GM19372 (cell line): ENCODE measurements at regions not wholly inside any gene's neighbourhood (a gene's known extent, or its start where the extent isn't known, plus 50 kb on each side); places are given as distances from the start of the nearest gene placed in this dataset.
"Not testable (repeated sequence)": the region's sequence is repeated elsewhere in the genome, so short reads cannot be mapped to it uniquely, and the experiment has no call there.

Experiments used
- ATAC-seq: cut with Tn5 transposase; IDR thresholded peaks from one replicate; pipeline ENCODE4 v1.9.1; 2021; ENCODE audit warnings: mild to moderate bottlenecking, low read depth, moderate library complexity; ENCODE audit not compliant: unreplicated experiment

DNA sequence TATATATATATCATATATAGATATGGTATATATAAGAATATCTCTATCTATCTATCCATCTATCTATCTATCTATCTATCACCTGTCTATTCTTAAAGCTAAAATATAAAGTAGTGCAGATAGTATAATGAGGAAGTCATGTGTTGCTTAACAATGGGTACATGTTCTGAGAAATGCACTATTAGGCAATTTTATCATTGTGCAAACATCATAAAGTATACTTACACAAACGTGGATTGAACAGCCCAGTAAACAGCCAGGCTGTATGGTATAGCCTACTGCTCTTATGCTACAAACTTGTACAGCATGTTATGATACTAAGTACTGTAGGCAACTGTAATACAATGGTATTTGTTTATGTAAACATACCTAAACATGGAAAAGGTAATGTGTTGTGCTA lies 621.0 kb upstream of the NCAM2 start:
- ATAC-seq, result no peak

DNA sequence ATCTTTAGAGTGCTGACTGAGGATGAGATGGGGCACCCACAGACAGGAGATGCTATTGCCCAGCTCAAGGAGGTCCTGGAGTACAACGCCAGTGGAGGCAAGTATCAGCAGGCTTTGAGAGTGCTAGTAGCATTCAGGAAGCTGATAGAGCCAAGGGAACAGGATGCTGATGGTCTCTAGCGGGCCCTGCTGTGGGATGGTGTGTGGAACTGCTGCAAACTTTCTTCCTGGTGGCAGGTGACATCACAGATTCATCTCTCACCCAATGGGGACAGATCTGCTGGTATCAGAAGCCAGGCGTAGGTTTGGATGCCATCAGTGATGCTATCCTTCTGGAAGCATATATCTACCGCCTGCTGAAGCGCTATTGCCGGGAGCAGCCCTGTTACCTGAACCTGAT lies 609.8 kb upstream of the NCAM2 start:
- no peak for ATAC-seq

DNA sequence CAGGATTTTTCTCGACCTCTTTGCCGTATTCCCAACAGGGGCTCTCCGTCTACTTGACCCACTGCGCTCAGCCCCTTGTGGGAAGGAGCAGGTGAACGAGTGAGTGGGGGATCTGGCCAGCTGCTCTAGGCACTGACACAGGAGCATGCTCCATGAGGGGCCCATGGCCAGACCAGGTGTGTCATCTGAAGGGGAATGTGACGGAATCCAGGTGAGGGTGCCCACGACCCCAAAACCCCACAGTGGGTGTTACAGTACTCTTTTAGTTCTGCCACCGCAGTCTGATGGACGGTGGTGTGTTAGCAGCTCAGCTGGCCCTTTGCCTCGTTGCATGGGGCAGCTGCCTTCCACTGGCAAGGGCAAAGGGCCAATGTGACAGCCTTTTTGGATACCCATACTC lies 601.4 kb upstream of the NCAM2 start:
- no peak for ATAC-seq

DNA sequence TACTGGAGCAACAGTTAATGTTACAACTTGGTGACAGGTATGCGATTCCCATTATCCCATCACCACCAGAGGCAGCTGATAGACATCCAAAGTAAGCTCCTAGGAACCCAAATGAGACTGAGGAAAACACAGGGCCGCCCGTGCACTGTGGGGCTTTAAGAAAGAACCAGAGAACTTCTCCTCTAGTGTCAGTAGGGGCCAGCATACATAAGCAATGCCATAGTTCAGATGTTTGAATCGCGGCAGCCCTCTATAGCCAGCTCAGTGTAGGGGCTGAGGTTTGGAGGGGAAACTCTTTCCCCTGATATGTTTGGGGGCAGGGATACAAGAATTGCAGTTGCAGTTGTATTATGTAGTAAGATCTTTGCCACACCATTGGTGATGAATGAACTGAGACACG lies 593.3 kb upstream of the NCAM2 start:
- ATAC-seq, result no peak

DNA sequence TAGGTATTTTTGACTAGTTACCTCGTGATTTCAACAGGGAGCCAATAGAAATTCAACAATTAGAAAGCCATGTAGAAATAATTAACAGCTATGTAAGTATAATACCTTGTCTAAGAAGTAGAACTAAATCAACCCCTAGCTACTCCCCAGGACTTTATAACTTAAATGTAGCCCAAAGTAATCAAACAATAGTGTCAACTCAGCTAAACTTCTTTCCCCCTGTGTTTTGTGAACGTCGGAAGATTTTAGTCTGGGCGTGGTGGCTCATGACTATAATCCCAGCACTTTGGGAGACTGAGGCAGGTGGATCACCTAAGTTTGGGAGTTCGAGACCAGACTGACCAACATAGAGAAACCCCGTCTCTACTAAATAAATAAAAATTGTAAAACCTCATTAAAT lies 579.9 kb upstream of the NCAM2 start:
- ATAC-seq, result no peak

DNA sequence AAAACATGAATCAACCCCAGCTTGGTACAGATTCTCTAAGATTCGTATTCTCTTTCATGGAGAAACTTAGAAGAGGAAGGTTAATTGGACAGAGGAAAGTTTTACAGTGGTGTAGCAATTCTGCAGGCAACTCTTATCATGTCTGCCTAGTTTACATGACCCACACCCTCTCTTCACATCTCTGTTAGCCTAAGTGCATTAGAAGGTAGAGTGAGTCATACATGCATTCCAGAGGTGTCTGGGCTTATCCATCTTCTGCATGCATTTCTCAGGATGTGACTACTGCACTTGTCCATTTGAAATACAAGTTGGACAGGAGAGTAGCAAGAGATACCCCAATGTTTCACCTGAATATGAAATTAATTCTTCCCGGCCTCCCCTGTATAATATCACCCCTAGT lies 578.4 kb upstream of the NCAM2 start:
- ATAC-seq, result no peak

DNA sequence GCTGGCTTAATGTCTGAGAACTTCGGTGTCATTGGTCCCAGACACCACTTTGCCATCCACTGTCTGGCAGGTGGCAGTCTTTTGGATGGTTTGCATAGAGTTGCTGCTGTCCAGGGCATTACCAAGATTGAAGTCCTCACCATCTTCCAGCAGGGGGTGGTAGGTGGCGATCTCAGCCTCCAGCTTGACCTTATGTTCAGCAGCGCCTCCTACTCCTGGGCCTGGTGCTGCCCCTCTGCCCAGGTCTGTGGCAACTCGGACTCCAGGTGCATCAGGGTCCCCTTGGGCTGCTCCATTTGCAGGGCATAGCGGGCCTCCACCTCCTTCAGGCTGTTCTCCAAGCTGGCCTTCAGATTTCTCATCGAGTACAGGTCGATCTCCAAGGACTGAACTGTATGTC lies 573.3 kb upstream of the NCAM2 start:
- no peak for ATAC-seq

DNA sequence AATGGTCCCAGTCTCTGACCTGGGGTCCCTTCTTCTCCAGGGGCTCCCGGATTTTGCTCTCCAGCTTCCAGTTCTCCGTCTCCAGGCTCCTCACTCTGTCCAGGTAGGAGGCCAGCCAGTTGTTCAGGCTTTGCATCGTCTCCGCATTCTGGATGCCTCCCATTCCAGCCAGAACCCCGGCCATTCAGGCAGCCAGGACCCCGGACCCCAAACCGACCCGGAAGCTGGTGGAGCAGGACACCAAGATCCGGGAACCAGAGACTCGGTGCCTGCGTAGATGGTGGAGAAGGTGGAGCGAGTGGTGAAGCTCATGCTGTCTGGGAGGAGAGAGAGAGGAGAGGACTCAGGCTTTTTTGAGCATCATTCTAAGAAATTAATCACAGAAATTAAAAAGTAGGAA lies 572.4 kb upstream of the NCAM2 start:
- no peak for ATAC-seq

DNA sequence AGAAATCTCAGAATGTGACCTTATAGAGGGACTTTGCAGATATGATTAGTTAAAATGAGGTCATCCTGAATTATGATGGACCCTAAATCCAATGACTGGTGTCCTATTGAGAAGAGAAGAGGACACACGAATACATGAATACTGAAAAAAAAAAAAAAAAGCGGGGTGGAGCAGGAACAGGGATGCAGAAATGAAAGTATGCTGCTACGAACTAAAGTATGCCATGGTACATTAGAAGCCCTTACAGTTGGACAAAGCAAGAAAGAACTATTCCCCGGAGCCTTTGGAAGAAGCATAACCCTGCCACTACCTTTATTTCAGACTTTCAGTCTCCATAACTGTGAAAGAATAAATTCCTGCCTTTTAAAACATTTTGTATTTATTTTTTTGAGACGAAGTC lies 557.9 kb upstream of the NCAM2 start:
- no peak for ATAC-seq

DNA sequence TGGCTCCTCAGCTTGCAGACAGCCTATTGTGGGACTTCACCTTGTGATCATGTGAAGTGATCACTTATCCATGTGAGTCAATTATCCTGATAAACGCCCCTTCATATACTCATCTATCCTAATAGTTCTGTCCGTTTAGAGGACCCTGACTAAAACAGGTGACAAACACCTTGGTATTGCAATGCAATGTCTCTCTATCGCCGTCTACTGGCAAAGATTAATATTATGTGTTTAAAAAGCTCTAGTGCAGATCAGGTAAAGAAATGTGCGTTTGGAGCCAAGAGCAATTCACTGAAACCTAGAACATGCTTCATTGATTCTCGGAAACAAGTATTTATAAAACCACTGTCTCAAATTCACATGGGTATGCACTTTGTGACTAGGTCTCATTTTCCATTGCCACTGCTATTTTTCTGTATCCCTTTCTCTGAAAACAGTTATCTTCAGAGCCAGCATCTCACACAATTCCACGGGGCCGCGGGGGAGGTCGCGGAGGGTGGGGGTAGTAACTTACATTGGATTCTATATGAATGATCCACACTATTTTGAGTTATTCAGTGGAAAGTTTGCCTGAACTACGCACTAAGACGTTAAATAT lies 554.6 kb upstream of the NCAM2 start:
- no peak for ATAC-seq

DNA sequence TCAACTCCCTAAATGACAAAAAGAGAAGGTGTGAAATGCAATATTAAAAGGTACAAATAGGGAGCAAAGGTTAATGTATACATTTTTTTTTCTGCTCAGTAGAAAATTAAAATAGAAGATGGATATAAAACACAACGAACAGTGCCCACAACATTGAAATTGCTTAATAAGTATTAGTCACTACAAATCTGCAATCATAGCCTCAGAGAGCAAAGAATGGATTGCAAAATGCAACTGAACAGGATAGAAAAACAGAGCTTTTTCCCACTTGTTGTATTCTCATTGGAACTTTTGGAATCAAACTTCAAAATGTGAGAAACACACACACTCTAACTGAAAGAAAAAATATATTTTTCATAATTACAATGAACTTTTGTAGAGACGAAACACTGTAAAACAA lies 552.2 kb upstream of the NCAM2 start:
- no peak for ATAC-seq

DNA sequence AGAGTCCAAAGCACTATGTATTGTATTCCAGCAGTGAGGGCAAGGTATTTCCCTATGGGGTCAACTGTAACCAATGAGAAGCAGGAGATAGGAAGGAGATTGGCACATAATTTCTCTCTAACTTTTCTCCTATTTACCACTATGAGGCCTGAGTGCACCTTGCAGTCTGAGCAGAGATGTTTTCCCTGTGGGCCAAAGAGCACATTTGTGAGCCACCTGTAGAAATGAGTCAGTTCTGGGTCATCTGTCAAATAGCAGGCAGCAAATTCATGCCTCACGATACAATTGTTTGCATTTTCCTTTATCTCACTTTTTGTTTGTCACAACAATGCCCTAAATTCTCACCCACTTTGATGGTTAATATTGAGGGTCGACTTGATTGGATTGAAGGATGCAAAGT lies 547.2 kb upstream of the NCAM2 start:
- ATAC-seq, result no peak

DNA sequence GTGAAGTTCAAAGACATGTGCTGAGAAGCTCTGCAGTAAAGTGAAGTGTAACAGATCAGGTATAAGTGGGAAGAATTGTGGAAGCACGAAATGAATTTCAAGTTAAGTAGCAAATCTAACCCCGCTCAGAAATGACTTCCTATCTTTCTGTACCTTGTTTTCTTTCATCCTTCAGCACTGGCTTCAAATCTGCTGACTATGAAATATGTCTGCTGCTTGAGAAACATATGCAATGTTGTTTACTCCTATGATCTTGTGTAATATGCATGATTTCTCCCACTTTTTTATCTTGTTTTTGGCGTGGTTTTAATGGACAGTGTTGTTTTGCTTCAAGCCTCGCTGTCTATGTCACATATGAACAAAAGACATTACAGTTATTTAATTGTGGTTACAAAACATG lies 545.3 kb upstream of the NCAM2 start:
- no peak for ATAC-seq

DNA sequence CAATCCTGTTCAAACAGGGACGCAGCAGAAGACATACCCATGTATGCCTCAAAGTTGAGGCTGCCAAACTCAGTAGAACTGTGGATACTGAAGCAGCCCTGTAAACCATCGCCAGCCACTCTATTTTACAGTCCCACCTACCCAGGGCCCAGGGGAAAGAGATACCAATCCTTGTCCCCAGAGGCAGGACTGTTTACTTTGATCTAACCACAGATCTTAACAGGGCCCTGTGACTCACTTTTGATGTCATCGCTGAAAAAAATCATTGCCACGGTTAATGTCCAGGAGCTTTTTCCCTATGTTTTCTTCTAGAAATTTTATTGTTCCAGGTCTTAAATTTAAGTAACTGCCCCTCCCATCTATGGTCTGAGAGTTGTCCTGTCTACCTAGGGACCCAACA lies 538.4 kb upstream of the NCAM2 start:
- no peak for ATAC-seq

DNA sequence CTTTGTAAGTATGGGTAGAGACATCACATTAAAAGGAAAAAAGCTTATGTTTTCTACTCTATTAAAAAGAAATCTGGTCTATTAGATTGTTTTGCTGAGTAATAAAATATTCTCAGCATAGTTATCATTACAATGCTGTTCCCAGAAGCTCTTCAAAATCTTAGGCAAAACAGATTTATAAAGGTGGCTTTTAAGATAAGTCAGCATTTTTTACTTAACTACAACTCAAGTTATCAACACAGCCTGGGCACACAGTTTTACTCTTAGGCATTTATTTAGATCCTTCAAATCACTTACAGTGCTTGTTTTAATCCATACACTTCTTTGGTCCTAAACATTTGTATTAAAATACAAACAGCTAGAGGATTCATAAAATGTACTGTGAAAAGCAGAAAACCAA lies 534.8 kb upstream of the NCAM2 start:
- no peak for ATAC-seq

DNA sequence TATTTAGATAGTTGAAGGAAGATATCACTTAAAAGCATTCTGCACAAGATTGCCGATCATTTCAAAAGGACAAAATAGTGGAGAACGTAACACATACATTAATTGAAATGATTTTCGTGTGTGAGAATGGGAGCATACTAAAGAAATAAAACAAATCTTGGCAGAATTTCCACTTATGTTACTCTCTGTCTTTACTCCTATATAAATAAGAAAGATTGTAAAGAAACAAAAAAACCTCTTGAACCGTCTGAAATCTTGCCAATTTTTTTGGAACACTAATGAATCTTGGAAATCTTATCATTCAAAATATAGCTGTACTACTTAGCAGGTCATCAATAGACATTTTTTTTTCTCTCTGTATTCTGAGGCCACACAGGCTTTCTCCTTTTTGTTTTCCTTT lies 528.8 kb upstream of the NCAM2 start:
- ATAC-seq, result no peak

DNA sequence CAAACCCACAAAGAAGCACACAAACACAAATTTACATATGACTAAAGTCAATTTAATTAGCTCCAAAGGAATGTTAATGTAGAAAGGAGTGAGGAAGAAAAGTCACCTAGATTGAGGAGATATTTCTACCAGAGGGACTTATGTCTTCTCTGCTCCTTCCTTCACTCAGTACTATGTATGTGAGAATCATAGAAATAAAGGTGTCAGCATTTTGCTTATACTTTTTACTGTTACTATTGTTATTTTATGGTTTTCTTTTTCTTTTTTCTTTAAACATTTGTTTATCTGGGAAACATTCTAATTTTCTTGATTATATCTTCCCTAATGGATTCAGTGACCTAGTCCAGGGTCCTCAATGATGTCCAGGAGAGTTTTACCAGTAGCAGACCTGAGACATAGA lies 511.9 kb upstream of the NCAM2 start:
- no peak for ATAC-seq

DNA sequence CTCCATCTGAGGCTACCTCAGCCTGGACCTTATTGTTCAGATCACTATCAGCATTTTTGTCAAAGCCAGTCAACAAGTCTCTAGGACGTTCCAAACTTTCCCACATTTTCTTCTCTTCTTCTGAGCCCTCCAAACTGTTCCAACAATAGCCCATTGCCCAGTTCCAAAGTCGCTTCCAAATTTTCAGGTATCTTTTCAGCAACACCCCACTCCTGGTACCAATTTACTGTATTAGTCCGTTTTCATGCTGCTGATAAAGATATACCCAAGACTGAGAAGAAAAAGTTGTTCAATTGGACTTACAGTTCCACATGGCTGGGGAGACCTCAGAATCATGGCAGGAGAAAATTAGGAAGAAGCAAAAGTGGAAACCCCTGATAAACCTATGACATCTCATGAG lies 495.3 kb upstream of the NCAM2 start:
- ATAC-seq, result not testable (repeated sequence)

DNA sequence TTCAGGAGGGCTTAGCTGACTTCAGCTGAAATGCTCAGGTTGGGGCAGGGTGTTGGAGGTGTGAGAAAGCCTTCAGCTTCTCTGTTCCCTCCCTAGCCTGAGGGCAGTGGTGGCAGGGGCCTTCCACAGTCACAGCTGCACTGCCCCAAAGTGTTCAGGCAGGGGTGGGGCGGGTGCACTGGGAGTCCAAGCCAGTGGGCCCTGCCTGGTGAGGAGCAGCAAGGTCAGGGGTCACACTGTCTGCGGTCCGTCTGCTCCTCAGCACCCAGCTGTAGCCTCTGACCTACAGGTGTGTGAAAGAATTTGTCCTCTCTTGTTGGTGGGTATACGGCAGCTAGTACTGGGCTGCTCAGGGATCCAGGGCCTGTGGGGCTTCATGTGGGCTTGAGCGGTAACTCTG lies 490.4 kb upstream of the NCAM2 start:
- no peak for ATAC-seq

DNA sequence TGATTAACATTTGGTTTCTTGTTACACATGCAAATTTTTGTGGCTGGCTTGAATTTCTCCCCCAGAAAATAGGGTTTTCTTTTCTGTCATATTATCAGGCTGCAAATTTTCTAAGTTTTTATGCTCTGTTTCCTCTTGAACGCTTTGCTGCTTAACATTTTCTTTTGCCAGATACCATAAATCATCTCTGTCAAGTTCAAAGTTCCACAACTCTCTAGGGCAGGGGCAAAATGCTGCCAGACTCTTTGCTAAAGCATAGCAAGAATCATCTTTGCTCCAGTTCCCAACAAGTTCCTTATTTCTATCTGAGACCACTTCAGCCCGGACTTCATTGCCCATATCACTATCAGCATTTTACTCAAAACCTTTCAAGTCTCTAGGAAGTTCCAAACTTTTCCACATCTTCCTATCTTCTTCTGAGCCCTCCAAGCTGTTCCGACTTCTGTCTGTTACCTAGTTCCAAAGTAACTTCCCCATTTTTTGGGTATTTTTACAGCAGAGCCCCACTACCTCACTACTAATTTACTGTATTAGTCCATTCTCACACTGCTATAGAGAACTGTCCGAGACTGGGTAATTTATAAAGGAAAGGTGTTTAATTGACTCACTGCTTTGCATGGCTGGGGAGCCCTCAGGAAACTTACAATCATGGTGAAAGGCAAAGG lies 486.9 kb upstream of the NCAM2 start:
- no peak for ATAC-seq

DNA sequence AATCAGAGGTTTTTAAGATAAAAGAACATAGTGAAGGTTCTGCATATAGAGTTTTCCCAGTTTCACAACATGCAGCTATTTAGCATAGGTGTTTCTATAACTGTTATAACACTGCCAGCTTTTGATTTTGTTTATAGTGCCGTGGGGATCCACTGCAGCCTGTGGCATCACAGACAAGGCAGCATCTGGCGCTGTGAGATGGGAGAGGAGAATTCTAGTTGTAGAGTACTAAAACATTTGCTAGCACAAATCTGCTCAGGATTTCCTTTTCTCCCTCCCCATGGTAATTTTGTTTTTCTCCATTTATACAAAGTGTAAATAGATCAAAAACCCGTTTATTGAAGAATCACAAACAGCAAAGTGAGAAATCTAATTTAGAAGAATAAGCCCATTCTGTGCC lies 482.8 kb upstream of the NCAM2 start:
- no peak for ATAC-seq

DNA sequence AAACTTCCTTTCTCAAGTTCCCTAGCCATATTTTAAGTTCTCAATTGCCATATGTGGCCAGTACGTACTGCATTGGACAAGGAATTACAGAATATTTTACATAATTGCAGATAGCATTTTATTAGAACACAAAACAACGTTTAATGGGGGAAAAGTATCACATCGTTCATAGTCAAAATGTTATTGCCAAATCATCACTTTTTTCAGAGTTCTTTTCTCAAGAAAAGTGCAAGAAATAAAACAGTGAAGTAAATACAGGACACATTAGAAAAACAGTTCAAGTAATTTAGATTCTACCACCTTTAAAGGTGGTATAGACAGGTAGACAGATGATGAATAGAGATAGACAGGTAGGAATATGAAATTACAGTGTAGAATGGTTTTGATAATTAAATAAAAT lies 479.1 kb upstream of the NCAM2 start:
- ATAC-seq, result no peak

DNA sequence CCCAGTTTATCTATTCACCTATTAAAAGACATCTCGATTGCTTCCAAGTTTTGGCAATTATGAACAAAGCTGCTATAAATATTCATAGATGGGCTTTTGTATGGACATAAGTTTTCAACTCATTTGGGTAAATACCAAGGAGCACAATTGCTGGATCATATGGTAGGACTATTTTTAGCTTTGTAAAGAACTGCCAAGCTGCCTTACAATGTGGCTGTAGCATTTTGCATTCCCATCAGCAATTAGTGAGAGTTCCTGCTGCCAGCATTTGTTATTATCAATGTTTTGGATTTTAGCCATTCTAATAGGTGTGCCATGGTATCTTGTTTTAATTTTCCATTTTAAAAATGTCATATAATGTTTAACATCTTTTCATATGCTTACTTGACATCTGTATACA lies 475.6 kb upstream of the NCAM2 start:
- ATAC-seq, result no peak
